IMR-90 (cell line): ENCODE measurements at regions not wholly inside any gene's neighbourhood (a gene's known extent, or its start where the extent isn't known, plus 50 kb on each side); places are given as distances from the start of the nearest gene placed in this dataset.

ENCODE experiments used
- ATAC-seq: fragments of 200-7000 bp; cut with Tn5 transposase; 2 replicates; pipeline ENCODE4 v1.9.1; 2020; ENCODE audit warnings: low read depth, mild to moderate bottlenecking, moderate library complexity
- BruUV-seq: library from RNA; stranded (reverse); fragments of 400-500 nt; replicated peaks from 2 replicates; lab custom pipeline; 2021; lab: Mats Ljungman, UMichigan
- CTCF ChIA-PET: fragments of 300-600 bp; formaldehyde crosslinking; extraction: SDS; loops from one replicate; lab custom pipeline; 2021; ENCODE audit warnings: antibody characterized with exemption; lab: Yijun Ruan, JAX
- POLR2A ChIA-PET: fragments of 300-600 bp; sonication (Branson Sonifier 250); formaldehyde crosslinking; loops from one replicate; lab custom pipeline; 2022; ENCODE audit warnings: antibody characterized with exemption; ENCODE audit not compliant: unreplicated experiment; lab: Charles Lee
- DNase-seq: peaks from one replicate; pipeline ENCODE4 v3.0.0; 2013
- H2AFZ ChIP-seq: replicated peaks from 2 replicates; pipeline ENCODE3; 2013; ENCODE audit warnings: low read length, mild to moderate bottlenecking; ENCODE audit not compliant: poor library complexity
- H2AK5ac ChIP-seq: 2 replicates; pipeline ENCODE4 v1.6.1; 2013; ENCODE audit warnings: low read depth, low read length, inconsistent platforms
- H2AK9ac ChIP-seq: replicated peaks from 2 replicates; pipeline ENCODE3; 2013; ENCODE audit warnings: mild to moderate bottlenecking, low read depth, low read length, moderate library complexity; ENCODE audit not compliant: poor library complexity
- H2BK120ac ChIP-seq: 2 replicates; pipeline ENCODE4 v1.6.1; 2013; ENCODE audit warnings: low read depth, low read length, inconsistent platforms
- H2BK15ac ChIP-seq: 3 replicates; pipeline ENCODE4 v1.6.1; 2013; ENCODE audit warnings: low read depth, low read length, inconsistent platforms
- H2BK20ac ChIP-seq: 2 replicates; pipeline ENCODE4 v1.6.1; 2013; ENCODE audit warnings: low read depth, mild to moderate bottlenecking, inconsistent platforms, low read length, moderate library complexity
- H2BK5ac ChIP-seq: 2 replicates; pipeline ENCODE4 v1.6.1; 2013; ENCODE audit warnings: mild to moderate bottlenecking, low read depth, low read length, inconsistent platforms; ENCODE audit not compliant: poor library complexity, severe bottlenecking
- H3K14ac ChIP-seq: replicated peaks from 2 replicates; pipeline ENCODE4 v1.6.1; 2013; ENCODE audit warnings: low read depth, low read length, inconsistent platforms
- H3K18ac ChIP-seq: 2 replicates; pipeline ENCODE4 v1.6.1; 2013; ENCODE audit warnings: low read depth, low read length, control low read depth
- H3K23ac ChIP-seq: 2 replicates; pipeline ENCODE4 v1.6.1; 2013; ENCODE audit warnings: low read depth, low read length, inconsistent platforms
- H3K27ac ChIP-seq: 2 replicates; pipeline ENCODE4 v1.5.1; 2013; ENCODE audit warnings: mild to moderate bottlenecking, control low read depth, low read length; ENCODE audit not compliant: insufficient read depth
- H3K27me3 ChIP-seq: 2 replicates; pipeline ENCODE4 v1.6.1; 2013; ENCODE audit warnings: low read length; ENCODE audit not compliant: control insufficient read depth, insufficient read depth
- H3K36me3 ChIP-seq: 2 replicates; pipeline ENCODE4 v1.6.1; 2013; ENCODE audit warnings: low read length, mixed read lengths; ENCODE audit not compliant: control insufficient read depth, insufficient read depth
- H3K4ac ChIP-seq: 2 replicates; pipeline ENCODE4 v1.6.1; 2013; ENCODE audit warnings: low read depth, low read length, inconsistent platforms
- H3K4me1 ChIP-seq: 2 replicates; pipeline ENCODE4 v1.6.1; 2013; ENCODE audit warnings: low read length, mixed read lengths; ENCODE audit not compliant: control insufficient read depth, insufficient read depth
- H3K4me2 ChIP-seq: 2 replicates; pipeline ENCODE4 v1.6.1; 2013; ENCODE audit warnings: low read depth, mild to moderate bottlenecking, control low read depth, low read length, moderate library complexity
- H3K4me3 ChIP-seq: 2 replicates; pipeline ENCODE4 v1.5.1; 2013; ENCODE audit warnings: low read depth, mild to moderate bottlenecking, control low read depth, low read length, moderate library complexity; ENCODE audit not compliant: insufficient read depth
- H3K56ac ChIP-seq: 2 replicates; pipeline ENCODE4 v1.6.1; 2013; ENCODE audit warnings: low read length, inconsistent platforms; ENCODE audit not compliant: insufficient read depth; ENCODE audit errors: extremely low read depth
- H3K79me1 ChIP-seq, 2 experiments: 2 replicates each; pipeline ENCODE4 v1.6.1; 2013; ENCODE audit warnings: low read length in 2 of 2, inconsistent platforms in 1 of 2, low read depth in 1 of 2
- H3K9ac ChIP-seq: 2 replicates; pipeline ENCODE4 v1.6.1; 2013; ENCODE audit warnings: low read depth, low read length, control low read depth
- H3K9me1 ChIP-seq: 2 replicates; pipeline ENCODE4 v1.6.1; 2013; ENCODE audit warnings: low read length, inconsistent platforms; ENCODE audit not compliant: insufficient read depth
- H3K9me3 ChIP-seq: 2 replicates; pipeline ENCODE4 v1.6.1; 2013; ENCODE audit warnings: low read length; ENCODE audit not compliant: control insufficient read depth, insufficient read depth
- H4K20me1 ChIP-seq: 2 replicates; pipeline ENCODE4 v1.6.1; 2013; ENCODE audit warnings: low read length, inconsistent platforms; ENCODE audit not compliant: insufficient read depth
- H4K5ac ChIP-seq: 2 replicates; pipeline ENCODE4 v1.6.1; 2013; ENCODE audit warnings: mild to moderate bottlenecking, low read depth, low read length, control low read depth
- H4K8ac ChIP-seq, 2 experiments: 2 replicates each; pipeline ENCODE4 v1.6.1; 2013; ENCODE audit warnings: low read depth in 2 of 2, low read length in 2 of 2, control low read depth in 1 of 2, inconsistent platforms in 1 of 2
- H4K91ac ChIP-seq: 2 replicates; pipeline ENCODE4 v1.6.1; 2013; ENCODE audit warnings: low read depth, low read length, inconsistent platforms; ENCODE audit not compliant: insufficient read depth
- FOS ChIP-seq: fragments of 150-350 bp; IDR thresholded peaks from 2 replicates; pipeline ENCODE4 v1.6.1; 2016; ENCODE audit warnings: low read depth, low read length
- MAFK ChIP-seq: IDR thresholded peaks from 2 replicates; pipeline ENCODE4 v1.6.1; 2012; ENCODE audit warnings: low read depth, low read length, improper control_type of control experiment
- MXI1 ChIP-seq: IDR thresholded peaks from 2 replicates; pipeline ENCODE4 v1.6.1; 2012; ENCODE audit warnings: low read depth, mild to moderate bottlenecking, low read length, moderate library complexity, borderline replicate concordance
- WGBS, 2 experiments: methylation state at CpG; one replicate each; pipeline versions ENCODE4 v1.1.5 to v1.1.7; 2013; ENCODE audit warnings: missing lambda C conversion rate in 2 of 2; ENCODE audit not compliant: insufficient read length in 1 of 2; ENCODE audit errors: extremely low coverage in 2 of 2; 5-methylcytosine and 5-hydroxymethylcytosine counted together
- dilution Hi-C: fragments of 300-500 bp; cut with HindIII; formaldehyde crosslinking; loops from one replicate; pipeline ENCODE4 v1.14.3; 2018; ENCODE audit warnings: low sequenced_read_pairs; ENCODE audit not compliant: unreplicated experiment
- in situ Hi-C: fragments of 300-500 bp; cut with MboI; formaldehyde crosslinking; loops from 3 replicates; pipeline ENCODE4 v1.14.3; 2019; ENCODE audit warnings: low sequenced_read_pairs, inconsistent platforms, mixed read lengths
- intact Hi-C: fragments of 100-400 bp; cut with micrococcal nuclease; formaldehyde crosslinking; loops from 2 replicates; pipeline ENCODE4 v1.10.0; 2022

GRCh38 chr5:133739181-133739780 is 126.9 kb upstream of the FSTL4 start:
- Histone ChIP-seq H3K9me3 (no peaks in the 10 kb centered on the region), H2AK9ac (no peak overlapping the region), H2AFZ (no peak overlapping the region), H3K36me3 (no peaks in the 10 kb centered on the region), H4K91ac (no peak overlapping the region), H3K4ac (no peak overlapping the region), H3K4me1 (no peaks in the 10 kb centered on the region), H4K20me1 (no peaks in the 10 kb centered on the region), H3K27me3 (peaks cover 2% of the 10 kb centered on the region; the same call in 1 of the 2 replicates), H3K4me3 (no peak overlapping the region), H3K27ac (no peak overlapping the region), H3K56ac (no peak overlapping the region), H3K4me2 (no peak overlapping the region), H3K18ac (no peak overlapping the region), H4K8ac (no peak overlapping the region), H2BK5ac (no peak overlapping the region), H3K23ac (no peak overlapping the region), H2AK5ac (no peak overlapping the region), H3K9ac (no peak overlapping the region), H2BK15ac (no peak overlapping the region), H2BK20ac (no peak overlapping the region), H4K5ac (no peak overlapping the region), H3K79me1 (no peaks in the 10 kb centered on the region), H3K14ac (no peak overlapping the region), H3K9me1 (peaks cover 7% of the 10 kb centered on the region; the same call in 1 of the 2 replicates), H2BK120ac (no peak overlapping the region)
- in situ Hi-C loops (no loop called here), intact Hi-C loops (no loop called here), dilution Hi-C loops (no loop called here)
- TF ChIP-seq FOS: no peak
- no peak for TF ChIP-seq MAFK
- no peak for TF ChIP-seq MXI1
- BruUV-seq: no TSS peak
- POLR2A ChIA-PET: no interaction called here
- DNase-seq (no peak), ATAC-seq (no peak)
- WGBS, 2 experiments: no CpG with 5 or more reads among the region's 10 CpGs
- CTCF ChIA-PET: interaction anchor here (0.6 kb wide), 1 partner anchor 213 kb away, joined by 4 read pairs; no protein-coding TSS in a partner anchor
